ENCODE measurements at regions not wholly inside any gene's neighbourhood (a gene's known extent, or its start where the extent isn't known, plus 50 kb on each side); places are given as distances from the start of the nearest gene placed in this dataset.
"Not testable (repeated sequence)": the region's sequence is repeated elsewhere in the genome, so short reads cannot be mapped to it uniquely, and the experiment has no call there.

GRCh38 chr3:14252321-14253021, 73.9 kb downstream of the LSM3 start:
- DNase-seq = no peak

GRCh38 chr3:14253022-14253706, 74.5 kb downstream of the LSM3 start:
- no peak for DNase-seq

- DNase-seq = no peak
Measured at GRCh38 chr3:14253707-14254382, 75.2 kb downstream of the LSM3 start.

GRCh38 chr3:14254812-14255702, 76.4 kb downstream of the LSM3 start:
- DNase-seq = no peak

GRCh38 chr3:14256046-14256445, 77.4 kb downstream of the LSM3 start:
- no peak for DNase-seq

GRCh38 chr3:14256561-14257342, 78.1 kb downstream of the LSM3 start:
- no peak for DNase-seq

GRCh38 chr3:14258906-14259904, 80.6 kb downstream of the LSM3 start:
- DNase-seq = no peak

GRCh38 chr3:14260463-14260862, 81.8 kb downstream of the LSM3 start:
- DNase-seq = no peak

- DNase-seq = peak; percentile 13
Measured at GRCh38 chr3:14261229-14261628, 82.6 kb downstream of the LSM3 start.

GRCh38 chr3:14262212-14262611, 83.6 kb downstream of the LSM3 start:
- no peak for DNase-seq

- no peak for DNase-seq
Measured at GRCh38 chr3:14262867-14263266, 84.2 kb downstream of the LSM3 start.

GRCh38 chr3:14263317-14264005, 84.8 kb downstream of the LSM3 start:
- no peak for DNase-seq

- no peak for DNase-seq
Measured at GRCh38 chr3:14265246-14265962, 86.8 kb downstream of the LSM3 start.

GRCh38 chr3:14266361-14266760, 87.7 kb downstream of the LSM3 start:
- no peak for DNase-seq

GRCh38 chr3:14267976-14268375, 89.4 kb downstream of the LSM3 start:
- DNase-seq = no peak

- no peak for DNase-seq
Measured at GRCh38 chr3:14268897-14269296, 90.3 kb downstream of the LSM3 start.

GRCh38 chr3:14272041-14272958, 93.7 kb downstream of the LSM3 start:
- not testable (repeated sequence) for DNase-seq

GRCh38 chr3:14272959-14273560, 94.4 kb downstream of the LSM3 start:
- DNase-seq = not testable (repeated sequence)
